Stomach (tissue), 8 donors: ENCODE measurements at regions not wholly inside any gene's neighbourhood (a gene's known extent, or its start where the extent isn't known, plus 50 kb on each side); places are given as distances from the start of the nearest gene placed in this dataset.

Experiments used
- DNase-seq, 2 donors: peaks; one replicate each; pipeline versions ENCODE4 v3.0.0 to v3.0.0-alpha.2; 2013 to 2019
- H3K27ac ChIP-seq, 5 donors: fragments of 200-600 bp in 4 of 5; sonication (generic) in 4 of 5; one replicate each; pipeline ENCODE4 v1.5.1; 2013 to 2019; ENCODE audit warnings: mild to moderate bottlenecking in 1 of 5, moderate library complexity in 1 of 5
- H3K27me3 ChIP-seq, 3 donors: fragments of 200-600 bp; sonication (generic); one replicate each; pipeline ENCODE4 v1.5.1; 2017 to 2019; ENCODE audit warnings: mixed run types in 1 of 3
- H3K36me3 ChIP-seq, 4 donors: fragments of 200-600 bp; sonication (generic); 1 replicate in 3 of 4; 2 replicates in 1 of 4; pipeline ENCODE4 v1.5.1; 2016 to 2019
- H3K4me1 ChIP-seq, 4 donors: fragments of 200-600 bp; sonication (generic); one replicate each; pipeline ENCODE4 v1.5.1; 2016 to 2019
- H3K4me3 ChIP-seq, 4 donors: fragments of 200-600 bp; sonication (generic) in 3 of 4; one replicate each; pipeline ENCODE4 v1.5.1; 2016 to 2019; ENCODE audit warnings: mild to moderate bottlenecking in 1 of 4
- H3K9me3 ChIP-seq, 4 donors: fragments of 200-600 bp; sonication (generic); one replicate each; pipeline ENCODE4 v1.5.1; 2016 to 2019
- EP300 ChIP-seq: sonication (generic); formaldehyde crosslinking; IDR thresholded peaks from one replicate; pipeline ENCODE4 v1.6.1; 2017; ENCODE audit warnings: antibody characterized with exemption
- POLR2A ChIP-seq, 4 donors: fragments of 450-650 bp; IDR thresholded peaks; one replicate each; pipeline ENCODE4 v1.6.1; 2016; ENCODE audit warnings: antibody characterized with exemption in 4 of 4, control low read depth in 2 of 4, mild to moderate bottlenecking in 1 of 4, moderate library complexity in 1 of 4
- POLR2AphosphoS5 ChIP-seq, 3 donors: sonication (generic); formaldehyde crosslinking; IDR thresholded peaks; one replicate each; pipeline ENCODE4 v1.6.1; 2016; ENCODE audit warnings: antibody characterized with exemption in 3 of 3
- WGBS, 5 donors: extraction: QIAGEN DNeasy Blood & Tissue Kit in 3 of 5; methylation state at CpG; one replicate each; pipeline versions ENCODE4 v1.1.5 to v1.1.7; 2013 to 2018; 5-methylcytosine and 5-hydroxymethylcytosine counted together
- intact Hi-C: fragments of 100-400 bp; cut with DNase I; formaldehyde crosslinking; loops from one replicate; pipeline ENCODE4 v1.15.1; 2023; ENCODE audit warnings: low total_unique reads
- TF ChIP-seq, protein P1 (sequence below), 7 experiments: fragments of 450-650 bp in 4 of 7; fragments of 200-600 bp in 3 of 7; sonication (generic) in 3 of 7; IDR thresholded peaks; one replicate each; pipeline ENCODE4 v1.5.1; 2016 to 2019; ENCODE audit warnings: antibody characterized with exemption in 7 of 7, control low read depth in 2 of 7, mild to moderate bottlenecking in 1 of 7
- donor health status: healthy with polysubstance abuse.
- donor health status: Bipolar disorder and iron deficiency.
- donor health status: healthy.

DNA sequence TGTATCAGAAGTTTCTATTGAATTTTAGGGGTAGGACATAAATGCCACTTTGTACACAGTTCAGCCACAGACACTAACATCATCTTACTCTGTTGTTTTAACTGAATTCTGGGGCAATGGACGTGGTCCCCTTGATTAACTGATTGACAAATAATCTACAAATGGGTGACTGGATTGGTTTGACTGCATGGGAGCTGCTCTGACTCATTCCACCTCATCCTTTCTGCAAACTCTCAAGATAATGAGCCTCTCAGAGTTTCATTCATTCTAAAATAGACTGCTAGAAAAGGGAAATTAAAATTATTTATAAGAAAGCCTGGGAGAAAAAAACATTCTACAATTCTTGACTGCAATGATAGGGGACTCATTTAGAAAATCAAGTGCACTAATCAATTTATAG lies 570.4 kb upstream of the SEL1L start:
- intact Hi-C loops = no loop called here
- no peaks in the 10 kb centered on the region for H3K36me3 ChIP-seq
- no peak overlapping the region for H3K4me3 ChIP-seq
- no peak for DNase-seq
- no peak for TF ChIP-seq EP300
- WGBS, 5 donors = 8 to 50% (median 20%) methylated on average over 1 of the region's 1 CpG
- no peak overlapping the region for H3K27ac ChIP-seq
- H3K4me1 ChIP-seq = no peaks in the 10 kb centered on the region
- no peaks in the 10 kb centered on the region for H3K9me3 ChIP-seq
- no peaks in the 10 kb centered on the region for H3K27me3 ChIP-seq

DNA sequence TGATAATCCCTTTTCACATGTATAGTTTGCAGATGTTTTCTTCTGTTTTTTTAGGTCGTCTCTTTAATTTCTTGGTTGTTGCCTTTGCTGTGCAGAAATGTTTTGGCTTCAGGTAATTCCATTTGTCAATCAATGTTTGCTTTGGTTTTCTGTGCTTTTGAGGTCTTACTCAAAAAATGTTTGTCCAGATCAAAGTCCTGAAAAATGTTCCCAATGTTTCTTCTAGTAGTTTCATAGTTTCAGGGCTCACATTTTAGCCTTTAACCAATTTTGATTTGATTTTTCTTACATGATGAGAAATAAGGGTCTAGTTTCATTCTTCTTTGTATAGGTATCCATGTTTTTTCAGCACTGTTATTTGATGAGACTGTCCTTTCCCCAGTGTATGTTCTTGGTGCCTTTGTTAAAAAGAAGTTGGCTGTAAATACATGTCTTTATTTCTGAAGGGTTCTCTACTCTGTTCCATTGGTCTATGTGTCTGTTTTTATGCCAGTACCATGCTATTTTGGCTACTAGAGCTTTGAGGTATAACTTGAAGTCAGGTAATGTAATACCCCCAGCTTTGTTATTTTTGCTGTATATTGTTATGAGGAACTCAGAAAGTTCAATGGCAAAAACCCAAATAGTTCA lies 578.7 kb upstream of the SEL1L start:
- intact Hi-C loops = no loop called here
- H3K4me1 ChIP-seq = no peaks in the 10 kb centered on the region
- peaks cover 0 to 3% (median 0%) of the 10 kb centered on the region in 4 donors for H3K9me3 ChIP-seq
- WGBS, 5 donors = 9 to 31% (median 13%) methylated on average over 1 of the region's 1 CpG
- no peak overlapping the region for H3K27ac ChIP-seq
- no peak overlapping the region for H3K4me3 ChIP-seq
- H3K27me3 ChIP-seq = no peaks in the 10 kb centered on the region
- no peaks in the 10 kb centered on the region for H3K36me3 ChIP-seq
- no peak for TF ChIP-seq POLR2A (IDR thresholded peaks at IDR 0.05)
- no peak for TF ChIP-seq POLR2AphosphoS5 (IDR thresholded peaks at IDR 0.05)
- TF ChIP-seq, protein P1, sequence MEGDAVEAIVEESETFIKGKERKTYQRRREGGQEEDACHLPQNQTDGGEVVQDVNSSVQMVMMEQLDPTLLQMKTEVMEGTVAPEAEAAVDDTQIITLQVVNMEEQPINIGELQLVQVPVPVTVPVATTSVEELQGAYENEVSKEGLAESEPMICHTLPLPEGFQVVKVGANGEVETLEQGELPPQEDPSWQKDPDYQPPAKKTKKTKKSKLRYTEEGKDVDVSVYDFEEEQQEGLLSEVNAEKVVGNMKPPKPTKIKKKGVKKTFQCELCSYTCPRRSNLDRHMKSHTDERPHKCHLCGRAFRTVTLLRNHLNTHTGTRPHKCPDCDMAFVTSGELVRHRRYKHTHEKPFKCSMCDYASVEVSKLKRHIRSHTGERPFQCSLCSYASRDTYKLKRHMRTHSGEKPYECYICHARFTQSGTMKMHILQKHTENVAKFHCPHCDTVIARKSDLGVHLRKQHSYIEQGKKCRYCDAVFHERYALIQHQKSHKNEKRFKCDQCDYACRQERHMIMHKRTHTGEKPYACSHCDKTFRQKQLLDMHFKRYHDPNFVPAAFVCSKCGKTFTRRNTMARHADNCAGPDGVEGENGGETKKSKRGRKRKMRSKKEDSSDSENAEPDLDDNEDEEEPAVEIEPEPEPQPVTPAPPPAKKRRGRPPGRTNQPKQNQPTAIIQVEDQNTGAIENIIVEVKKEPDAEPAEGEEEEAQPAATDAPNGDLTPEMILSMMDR (IDR thresholded peaks at IDR 0.05) = no peak
- no peak for TF ChIP-seq EP300
- no peak for DNase-seq

DNA sequence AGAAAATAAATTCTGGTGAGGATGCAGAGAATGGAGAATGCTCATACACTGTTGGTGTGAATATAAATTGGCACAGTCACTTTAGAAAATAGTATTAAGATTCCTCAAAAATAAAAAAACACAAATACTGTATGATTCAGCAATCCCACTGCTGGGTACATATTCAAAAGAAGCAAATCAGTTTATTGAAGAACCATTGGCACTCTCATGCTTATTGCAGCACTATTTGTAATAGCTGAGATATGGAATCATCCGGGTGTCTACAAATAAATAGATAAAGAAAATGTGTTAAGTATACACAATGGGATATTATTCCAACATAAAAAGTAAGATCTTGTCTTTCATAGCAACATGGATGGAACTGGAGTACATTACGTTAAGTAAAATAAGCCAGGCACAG lies 579.4 kb upstream of the SEL1L start:
- TF ChIP-seq, protein P1 (IDR thresholded peaks at IDR 0.05) = no peak
- TF ChIP-seq POLR2AphosphoS5 (IDR thresholded peaks at IDR 0.05) = no peak
- intact Hi-C loops = no loop called here
- WGBS, 5 donors = 73 to 81% (median 79%) methylated on average over 2 of the region's 2 CpGs
- no peak overlapping the region for H3K4me3 ChIP-seq
- H3K27me3 ChIP-seq = no peaks in the 10 kb centered on the region
- H3K9me3 ChIP-seq = peaks cover 0 to 7% (median 3%) of the 10 kb centered on the region in 4 donors
- no peak overlapping the region for H3K27ac ChIP-seq
- H3K36me3 ChIP-seq = no peaks in the 10 kb centered on the region
- no peak for DNase-seq
- H3K4me1 ChIP-seq = no peaks in the 10 kb centered on the region

DNA sequence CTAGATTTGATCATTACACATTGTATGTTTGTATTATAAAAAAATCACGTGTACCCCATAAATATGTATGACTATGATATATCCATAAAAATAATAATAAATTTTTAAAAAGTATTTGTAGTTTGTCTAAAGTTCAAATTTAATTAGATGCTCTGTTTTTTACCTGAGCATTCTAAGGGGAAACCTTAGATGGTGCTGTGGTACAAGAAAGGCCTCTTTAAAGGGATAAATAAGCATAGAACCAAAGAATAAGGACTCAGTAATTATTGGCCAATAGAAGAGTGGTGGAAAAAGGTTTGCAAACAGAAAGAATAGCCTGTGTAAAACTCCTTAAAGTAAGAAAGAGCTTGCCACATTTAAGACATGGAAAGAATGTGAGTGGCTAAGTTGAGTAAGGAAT lies 580.1 kb upstream of the SEL1L start:
- Histone ChIP-seq H3K9me3 (peaks cover 0 to 8% (median 3%) of the 10 kb centered on the region in 4 donors), H3K36me3 (no peaks in the 10 kb centered on the region), H3K4me1 (no peaks in the 10 kb centered on the region), H3K27ac (no peak overlapping the region), H3K27me3 (no peaks in the 10 kb centered on the region), H3K4me3 (no peak overlapping the region)
- no peak for DNase-seq
- WGBS, 5 donors = 60 to 81% (median 72%) methylated on average over 1 of the region's 1 CpG
- TF ChIP-seq, protein P1 (IDR thresholded peaks at IDR 0.05) = peak in 1 of 7 experiments; percentile 3
- TF ChIP-seq POLR2AphosphoS5 (IDR thresholded peaks at IDR 0.05) = no peak
- intact Hi-C loops = no loop called here

DNA sequence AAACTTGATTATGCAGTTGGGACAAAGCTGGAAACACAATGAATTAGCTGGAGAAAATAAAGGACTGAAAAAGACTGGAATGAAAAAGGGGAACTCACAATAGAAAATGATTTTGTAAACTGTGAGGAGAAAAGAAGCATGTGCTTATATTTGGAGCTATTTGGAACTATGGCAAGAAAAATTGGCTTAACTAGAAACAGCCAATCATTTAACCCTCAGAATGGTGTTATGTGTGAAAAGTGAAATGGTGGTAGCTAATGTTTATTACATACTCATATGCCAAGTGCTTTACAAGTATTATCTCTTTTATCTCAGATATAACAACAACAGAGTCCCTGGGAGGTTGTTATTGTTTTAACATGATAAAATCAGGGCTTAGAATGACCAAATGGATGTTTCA lies 583.1 kb upstream of the SEL1L start:
- no peak overlapping the region for H3K27ac ChIP-seq
- no peaks in the 10 kb centered on the region for H3K27me3 ChIP-seq
- H3K4me3 ChIP-seq = no peak overlapping the region
- no peak for DNase-seq
- H3K4me1 ChIP-seq = no peaks in the 10 kb centered on the region
- TF ChIP-seq, protein P1 (IDR thresholded peaks at IDR 0.05) = no peak
- TF ChIP-seq EP300 (no peak), POLR2A (IDR thresholded peaks at IDR 0.05) (no peak), POLR2AphosphoS5 (IDR thresholded peaks at IDR 0.05) (no peak)
- intact Hi-C loops = no loop called here
- no peaks in the 10 kb centered on the region for H3K36me3 ChIP-seq
- peaks cover 0 to 12% (median 3%) of the 10 kb centered on the region in 4 donors for H3K9me3 ChIP-seq
